ENCODE measurements at regions not wholly inside any gene's neighbourhood (a gene's known extent, or its start where the extent isn't known, plus 50 kb on each side); places are given as distances from the start of the nearest gene placed in this dataset.

GRCh38 chr4:134958862-134959261 is 757.3 kb upstream of the PABPC4L start:
- no peak for TF ChIP-seq CTCF (IDR thresholded peaks at IDR 0.05; ENCODE audit: insufficient read depth, low read depth, low read length)
- no peak for TF ChIP-seq EZH2 (IDR thresholded peaks at IDR 0.05; ENCODE audit: insufficient read depth, low read length)

Measured in astrocyte (in vitro differentiated cells and primary cell).